H1 (cell line): ENCODE measurements at regions not wholly inside any gene's neighbourhood (a gene's known extent, or its start where the extent isn't known, plus 50 kb on each side); places are given as distances from the start of the nearest gene placed in this dataset.
"Not testable (repeated sequence)": the region's sequence is repeated elsewhere in the genome, so short reads cannot be mapped to it uniquely, and the experiment has no call there.

Experiments used
- CTCF ChIA-PET: fragments of 300-600 bp; sonication (Branson Sonifier 250); formaldehyde crosslinking; loops from one replicate; lab custom pipeline; 2021; ENCODE audit not compliant: partially characterized antibody; lab: Charles Lee
- POLR2A ChIA-PET: fragments of 300-600 bp; sonication (Branson Sonifier 250); formaldehyde crosslinking; loops from one replicate; lab custom pipeline; 2021; ENCODE audit warnings: inconsistent platforms; ENCODE audit not compliant: partially characterized antibody; lab: Charles Lee
- DNase-seq, 2 experiments: peaks; one replicate each; pipeline versions ENCODE4 v3.0.0 to v3.0.0-alpha.2; 2010 to 2022; ENCODE audit warnings: low spot score in 2 of 2, low read depth in 1 of 2, mixed read lengths in 1 of 2
- FAIRE-seq: peaks from 2 replicates; lab custom pipeline; 2011; peaks lifted over from hg19 to GRCh38; lab: Jason Lieb, UNC
- H2AFZ ChIP-seq: 2 replicates; pipeline ENCODE4 v1.8.1; 2012; ENCODE audit warnings: low read length, inconsistent platforms
- H2AK5ac ChIP-seq: 2 replicates; pipeline ENCODE4 v1.6.1; 2013; ENCODE audit warnings: low read depth, low read length
- H2BK120ac ChIP-seq: replicated peaks from 2 replicates; pipeline ENCODE3; 2013; ENCODE audit warnings: low read depth, low read length, inconsistent platforms
- H2BK12ac ChIP-seq: 2 replicates; pipeline ENCODE4 v1.6.1; 2013; ENCODE audit warnings: low read depth, low read length
- H2BK15ac ChIP-seq: 2 replicates; pipeline ENCODE4 v1.6.1; 2013; ENCODE audit warnings: low read length
- H2BK20ac ChIP-seq: 2 replicates; pipeline ENCODE4 v1.6.1; 2013; ENCODE audit warnings: low read length
- H2BK5ac ChIP-seq: 2 replicates; pipeline ENCODE4 v1.6.1; 2013; ENCODE audit warnings: low read depth, low read length
- H3K14ac ChIP-seq: 2 replicates; pipeline ENCODE4 v1.6.1; 2013; ENCODE audit warnings: inconsistent platforms; ENCODE audit not compliant: insufficient read length
- H3K18ac ChIP-seq: 2 replicates; pipeline ENCODE4 v1.6.1; 2013; ENCODE audit warnings: low read length; ENCODE audit errors: extremely low read depth
- H3K23ac ChIP-seq: 2 replicates; pipeline ENCODE4 v1.6.1; 2013; ENCODE audit warnings: inconsistent platforms; ENCODE audit not compliant: insufficient read length
- H3K23me2 ChIP-seq: 2 replicates; pipeline ENCODE4 v1.6.1; 2013; ENCODE audit warnings: low read depth, low read length
- H3K27ac ChIP-seq: 2 replicates; pipeline ENCODE4 v1.6.1; 2011; ENCODE audit warnings: low read depth, low read length, inconsistent platforms
- H3K27me3 ChIP-seq, 4 experiments: replicated peaks in 1 of 4; 1 replicate in 1 of 4; 2 replicates in 3 of 4; pipeline versions ENCODE4 v1.6.1 to v1.8.1; 2011 to 2013; ENCODE audit warnings: low read length in 3 of 4, mild to moderate bottlenecking in 3 of 4, inconsistent platforms in 2 of 4, mixed read lengths in 2 of 4, moderate library complexity in 1 of 4; ENCODE audit not compliant: control insufficient read depth in 3 of 4, insufficient read depth in 3 of 4; ENCODE audit errors: extremely low read depth in 1 of 4
- H3K36me3 ChIP-seq, 4 experiments: 2 replicates each; pipeline versions ENCODE4 v1.6.1 to v1.8.1; 2011 to 2013; ENCODE audit warnings: mild to moderate bottlenecking in 4 of 4, low read length in 3 of 4, moderate library complexity in 2 of 4, control low read depth in 1 of 4, inconsistent platforms in 1 of 4; ENCODE audit not compliant: insufficient read depth in 4 of 4, control insufficient read depth in 2 of 4
- H3K4ac ChIP-seq: replicated peaks from 2 replicates; pipeline ENCODE3; 2013; ENCODE audit warnings: low read length, low read depth, mixed read lengths, inconsistent platforms; ENCODE audit not compliant: insufficient read length
- H3K4me1 ChIP-seq, 4 experiments: replicated peaks in 1 of 4; 1 replicate in 1 of 4; 2 replicates in 3 of 4; pipeline versions ENCODE4 v1.6.1 to v1.8.1; 2011 to 2013; ENCODE audit warnings: low read length in 3 of 4, inconsistent platforms in 2 of 4, mixed read lengths in 1 of 4; ENCODE audit not compliant: insufficient read depth in 4 of 4, control insufficient read depth in 3 of 4
- H3K4me2 ChIP-seq, 2 experiments: 2 replicates each; pipeline versions ENCODE4 v1.6.1 to v1.8.1; 2011 to 2013; ENCODE audit warnings: low read depth in 2 of 2, low read length in 2 of 2, control low read depth in 1 of 2, inconsistent platforms in 1 of 2, mild to moderate bottlenecking in 1 of 2; ENCODE audit not compliant: insufficient read depth in 1 of 2
- H3K4me3 ChIP-seq, 4 experiments: fragments of 200-600, 300-600 bp in 1 of 4; sonication (generic), shearing (Covaris generic), sonication (Bioruptor Twin) in 1 of 4; 2 replicates each; pipeline versions ENCODE4 v1.5.1 to v1.8.1; 2011 to 2016; ENCODE audit warnings: low read length in 4 of 4, low read depth in 3 of 4, control low read depth in 2 of 4, inconsistent platforms in 2 of 4, mild to moderate bottlenecking in 2 of 4, mixed read lengths in 1 of 4, moderate library complexity in 1 of 4; ENCODE audit not compliant: insufficient read depth in 2 of 4; ENCODE audit errors: extremely low read depth in 1 of 4
- H3K56ac ChIP-seq: replicated peaks from 2 replicates; pipeline ENCODE3; 2013; ENCODE audit warnings: low read depth, mild to moderate bottlenecking, mixed read lengths, low read length, inconsistent platforms; ENCODE audit not compliant: insufficient read length
- H3K79me1 ChIP-seq: 2 replicates; pipeline ENCODE4 v1.6.1; 2013; ENCODE audit warnings: low read depth, low read length, control low read depth
- H3K79me2 ChIP-seq, 2 experiments: 2 replicates each; pipeline versions ENCODE4 v1.6.1 to v1.8.1; 2012 to 2013; ENCODE audit warnings: low read length in 2 of 2, mild to moderate bottlenecking in 2 of 2, inconsistent platforms in 1 of 2; ENCODE audit not compliant: insufficient read depth in 2 of 2, control insufficient read depth in 1 of 2
- H3K9ac ChIP-seq, 4 experiments: replicated peaks in 1 of 4; 1 replicate in 1 of 4; 2 replicates in 3 of 4; pipeline versions ENCODE4 v1.6.1 to v1.8.1; 2011 to 2013; ENCODE audit warnings: low read depth in 3 of 4, low read length in 3 of 4, control low read depth in 2 of 4, mild to moderate bottlenecking in 2 of 4, moderate library complexity in 2 of 4, inconsistent platforms in 1 of 4; ENCODE audit errors: extremely low read depth in 1 of 4
- H3K9me3 ChIP-seq, 2 experiments: 2 replicates each; pipeline versions ENCODE4 v1.6.1 to v1.8.1; 2012 to 2013; ENCODE audit warnings: mild to moderate bottlenecking in 2 of 2, moderate library complexity in 2 of 2, control low read depth in 1 of 2, inconsistent platforms in 1 of 2, low read depth in 1 of 2, low read length in 1 of 2, mixed read lengths in 1 of 2; ENCODE audit not compliant: insufficient read depth in 2 of 2
- H4K20me1 ChIP-seq, 2 experiments: replicated peaks in 1 of 2; 2 replicates each; pipeline versions ENCODE3 to v1.8.1; 2011 to 2013; ENCODE audit warnings: inconsistent platforms in 2 of 2, low read length in 2 of 2, mild to moderate bottlenecking in 1 of 2; ENCODE audit not compliant: insufficient read depth in 2 of 2, control insufficient read depth in 1 of 2
- H4K5ac ChIP-seq: 2 replicates; pipeline ENCODE4 v1.6.1; 2013; ENCODE audit warnings: low read length, low read depth, mixed read lengths, inconsistent platforms; ENCODE audit not compliant: insufficient read length
- H4K8ac ChIP-seq: 2 replicates; pipeline ENCODE4 v1.8.0; 2013; ENCODE audit warnings: mild to moderate bottlenecking, moderate library complexity, low read length, inconsistent platforms; ENCODE audit not compliant: insufficient read depth; ENCODE audit errors: extremely low read depth
- H4K91ac ChIP-seq: replicated peaks from 2 replicates; pipeline ENCODE3; 2013; ENCODE audit warnings: low read length, mixed read lengths, inconsistent platforms; ENCODE audit not compliant: insufficient read length
- WGBS, 2 experiments: shearing (Covaris generic) in 1 of 2; methylation state at CpG; one replicate each; pipeline versions ENCODE4 v1.1.6 to v1.1.7; 2013 to 2015; ENCODE audit warnings: low lambda C conversion rate in 2 of 2, mixed read lengths in 2 of 2, inconsistent platforms in 1 of 2, low coverage in 1 of 2, missing lambda C conversion rate in 1 of 2; ENCODE audit not compliant: insufficient replicate concordance in 2 of 2, insufficient coverage in 1 of 2, insufficient read length in 1 of 2; ENCODE audit errors: extremely low coverage in 1 of 2, missing lambda C conversion rate in 1 of 2; 5-methylcytosine and 5-hydroxymethylcytosine counted together

- H2BK120ac ChIP-seq, H3K9ac ChIP-seq, H3K27ac ChIP-seq, H2BK5ac ChIP-seq, H3K56ac ChIP-seq, H4K8ac ChIP-seq, H2AFZ ChIP-seq, H3K36me3 ChIP-seq, H3K4me3 ChIP-seq, H4K5ac ChIP-seq, H3K4me1 ChIP-seq, POLR2A ChIA-PET, H2BK15ac ChIP-seq, H3K14ac ChIP-seq, H2BK12ac ChIP-seq, H3K27me3 ChIP-seq, H3K79me2 ChIP-seq, H3K4me2 ChIP-seq, H3K23ac ChIP-seq, H3K9me3 ChIP-seq, CTCF ChIA-PET, H3K23me2 ChIP-seq, H2AK5ac ChIP-seq, H2BK20ac ChIP-seq, H3K79me1 ChIP-seq, H4K20me1 ChIP-seq, H4K91ac ChIP-seq, H3K4ac ChIP-seq, DNase-seq, H3K18ac ChIP-seq: not testable (repeated sequence)
- 93% methylated on average over 1 of the region's 1 CpG; no CpG with 5 or more reads in 1 of the 2 experiments for WGBS, 2 experiments
- peak; percentile 45 for FAIRE-seq
These were observed 125.7 kb downstream of the CDRT15L2 start for GRCh38 chr17:20705186-20705585.
